ENCODE measurements at regions not wholly inside any gene's neighbourhood (a gene's known extent, or its start where the extent isn't known, plus 50 kb on each side); places are given as distances from the start of the nearest gene placed in this dataset.

GRCh38 chr4:162732876-162733275 lies 433.8 kb downstream of the NAF1 start:
- no peak for DNase-seq (ENCODE audit: low read depth)
- H3K4me3 ChIP-seq (ENCODE audit: low read depth, low read length) = no peak overlapping the region
- no peaks in the 10 kb centered on the region for H3K36me3 ChIP-seq (ENCODE audit: control insufficient read depth, insufficient read depth, low read length)
- TF ChIP-seq CTCF (IDR thresholded peaks at IDR 0.05; ENCODE audit: insufficient read depth, low read depth, low read length) = no peak
- CTCF ChIA-PET = no interaction called here
- POLR2A ChIA-PET = no interaction called here
- H3K27me3 ChIP-seq (ENCODE audit: control insufficient read depth, insufficient read depth, low read length) = no peaks in the 10 kb centered on the region

GRCh38 chr4:162727766-162728165 lies 438.9 kb downstream of the NAF1 start:
- POLR2A ChIA-PET = no interaction called here
- CTCF ChIA-PET = interaction anchor here (1.0 kb wide), 1 partner anchor 20 kb away, joined by 3 read pairs; no protein-coding TSS in a partner anchor
- TF ChIP-seq CTCF (IDR thresholded peaks at IDR 0.05; ENCODE audit: insufficient read depth, low read depth, low read length) = no peak
- Histone ChIP-seq H3K36me3 (ENCODE audit: control insufficient read depth, insufficient read depth, low read length) (no peaks in the 10 kb centered on the region), H3K4me3 (ENCODE audit: low read depth, low read length) (no peak overlapping the region), H3K27me3 (ENCODE audit: control insufficient read depth, insufficient read depth, low read length) (no peaks in the 10 kb centered on the region)
- DNase-seq (ENCODE audit: low read depth) = no peak

- H3K4me3 ChIP-seq (ENCODE audit: low read depth, low read length) = no peak overlapping the region
- DNase-seq (ENCODE audit: low read depth) = no peak
- H3K27me3 ChIP-seq (ENCODE audit: control insufficient read depth, insufficient read depth, low read length) = no peaks in the 10 kb centered on the region
- H3K36me3 ChIP-seq (ENCODE audit: control insufficient read depth, insufficient read depth, low read length) = no peaks in the 10 kb centered on the region
- ChIA-PET POLR2A (no interaction called here), CTCF (no interaction called here)
- no peak for TF ChIP-seq CTCF (IDR thresholded peaks at IDR 0.05; ENCODE audit: insufficient read depth, low read depth, low read length)
These were observed 439.5 kb downstream of the NAF1 start for GRCh38 chr4:162727232-162727631.

- ChIA-PET POLR2A (no interaction called here), CTCF (no interaction called here)
- Histone ChIP-seq H3K4me3 (ENCODE audit: low read depth, low read length) (no peak overlapping the region), H3K36me3 (ENCODE audit: control insufficient read depth, insufficient read depth, low read length) (no peaks in the 10 kb centered on the region), H3K27me3 (ENCODE audit: control insufficient read depth, insufficient read depth, low read length) (no peaks in the 10 kb centered on the region)
- DNase-seq (ENCODE audit: low read depth) = no peak
- TF ChIP-seq CTCF (IDR thresholded peaks at IDR 0.05; ENCODE audit: insufficient read depth, low read depth, low read length) = no peak
These were observed 451.3 kb downstream of the NAF1 start for GRCh38 chr4:162715401-162715800.

- H3K27me3 ChIP-seq (ENCODE audit: control insufficient read depth, insufficient read depth, low read length) = no peaks in the 10 kb centered on the region
- DNase-seq (ENCODE audit: low read depth) = no peak
- POLR2A ChIA-PET = no interaction called here
- CTCF ChIA-PET = no interaction called here
- no peak for TF ChIP-seq CTCF (IDR thresholded peaks at IDR 0.05; ENCODE audit: insufficient read depth, low read depth, low read length)
- no peak overlapping the region for H3K4me3 ChIP-seq (ENCODE audit: low read depth, low read length)
- H3K36me3 ChIP-seq (ENCODE audit: control insufficient read depth, insufficient read depth, low read length) = no peaks in the 10 kb centered on the region
These were observed 458.7 kb downstream of the NAF1 start for GRCh38 chr4:162707962-162708361.

All from BJ (cell line).